A549 (cell line): ENCODE measurements at regions not wholly inside any gene's neighbourhood (a gene's known extent, or its start where the extent isn't known, plus 50 kb on each side); places are given as distances from the start of the nearest gene placed in this dataset.

ENCODE experiments used
- CHD2 ChIP-seq: fragments of 150-350 bp; IDR thresholded peaks from 2 replicates; pipeline ENCODE4 v1.6.1; 2014; ENCODE audit warnings: low read length; ENCODE audit not compliant: partially characterized antibody
- CTCF ChIP-seq: fragments of >200 bp; sonication (Bioruptor Twin); formaldehyde crosslinking; IDR thresholded peaks from 3 replicates; pipeline ENCODE4 v1.5.1; 2016
- EP300 ChIP-seq, 2 experiments: fragments of >200 bp; sonication (Bioruptor Twin); formaldehyde crosslinking; IDR thresholded peaks; 2 replicates in 1 of 2; 3 replicates in 1 of 2; pipeline ENCODE4 v1.6.1; 2016 to 2017
- POLR2A ChIP-seq: IDR thresholded peaks from 2 replicates; pipeline ENCODE4 v1.6.1; 2012; ENCODE audit warnings: mild to moderate bottlenecking, low read length
- RFX5 ChIP-seq: fragments of 450-650 bp; IDR thresholded peaks from 2 replicates; pipeline ENCODE4 v1.7.1; 2014; ENCODE audit warnings: antibody characterized with exemption, mild to moderate bottlenecking, moderate library complexity

GRCh38 chrX:39898147-39898546 is 199.6 kb downstream of the BCOR start:
- TF ChIP-seq CTCF (no peak), POLR2A (no peak), CHD2 (no peak), EP300 (IDR thresholded peaks at IDR 0.05) (no peak), RFX5 (no peak)
